NCI-H82 (cell line): ENCODE measurements at regions not wholly inside any gene's neighbourhood (a gene's known extent, or its start where the extent isn't known, plus 50 kb on each side); places are given as distances from the start of the nearest gene placed in this dataset.
A peak's percentile ranks its signal among the peaks of the same experiment; 100 is the strongest.
"Not testable (repeated sequence)": the region's sequence is repeated elsewhere in the genome, so short reads cannot be mapped to it uniquely, and the experiment has no call there.

Experiments used
- DNase-seq: peaks from one replicate; lab custom pipeline; 2025; lab: John Stamatoyannopoulos, UW

- no peak for DNase-seq
These were observed 59.4 kb downstream of the EBLN1 start for GRCh38 chr10:22158426-22158825.

DNA sequence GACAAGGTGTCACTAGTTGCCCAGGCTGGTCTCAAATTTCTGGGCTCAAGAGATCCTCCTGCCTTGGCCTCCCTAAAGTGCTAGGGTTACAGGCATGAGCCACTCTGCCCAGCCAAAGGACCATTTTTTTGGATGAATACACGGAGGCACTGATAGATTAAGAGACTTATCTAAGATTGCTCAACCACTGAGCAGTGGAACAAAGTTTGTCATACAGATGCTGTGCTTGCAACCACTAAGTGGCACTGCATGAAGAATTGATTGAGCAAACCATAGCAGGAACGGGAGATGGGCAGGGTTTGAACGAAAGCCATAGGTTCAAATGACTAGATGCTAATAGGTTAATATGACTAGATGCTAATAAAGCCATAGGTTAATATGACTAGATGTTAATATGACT is 61.1 kb downstream of the EBLN1 start:
- DNase-seq = no peak

GRCh38 chr10:22152403-22152802 is 65.4 kb downstream of the EBLN1 start:
- no peak for DNase-seq

GRCh38 chr10:22150842-22151241 is 67.0 kb downstream of the EBLN1 start:
- no peak for DNase-seq

- no peak for DNase-seq
These were observed 68.9 kb downstream of the EBLN1 start for GRCh38 chr10:22148961-22149360.

GRCh38 chr10:22145873-22146272 is 71.9 kb downstream of the EBLN1 start:
- DNase-seq = not testable (repeated sequence)

DNA sequence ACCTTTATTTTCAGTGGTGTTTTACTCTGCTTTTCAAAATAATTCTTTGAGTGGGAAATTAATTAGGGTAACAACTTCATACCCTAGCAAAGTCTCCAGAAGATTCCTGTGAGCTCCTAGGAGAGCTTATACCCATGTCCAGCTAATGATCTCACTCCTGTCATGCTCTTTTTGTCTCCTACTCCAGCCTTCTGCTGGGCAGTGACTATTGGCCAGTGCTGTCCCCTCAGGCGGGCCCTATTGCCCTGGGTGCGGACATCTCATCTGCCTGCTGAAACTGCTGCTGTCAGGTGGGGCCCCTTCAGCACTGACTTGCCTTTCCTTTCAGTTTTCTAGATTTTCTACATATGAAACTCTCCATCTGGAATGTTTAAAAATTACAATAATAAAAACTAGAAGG is 80.3 kb downstream of the EBLN1 start:
- DNase-seq = no peak

DNA sequence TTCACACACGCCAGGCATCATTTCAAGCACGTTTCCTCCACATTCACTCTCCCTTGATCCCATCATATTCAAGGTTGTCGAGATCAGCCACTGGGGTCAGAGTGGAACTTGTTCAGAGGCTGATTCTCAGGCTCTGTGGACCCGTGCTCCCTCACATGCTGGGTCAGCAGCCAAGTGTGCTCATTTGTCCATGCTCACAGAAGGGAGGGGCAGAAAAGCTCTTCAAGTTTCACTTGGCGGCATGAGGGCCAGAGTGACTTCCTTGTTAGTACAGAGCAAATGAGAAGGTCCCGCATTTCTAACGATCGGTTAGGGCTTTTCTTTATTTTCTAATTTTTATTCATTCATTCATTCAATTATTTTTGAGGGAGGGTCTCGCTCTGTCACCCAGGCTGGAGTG is 82.2 kb downstream of the EBLN1 start:
- DNase-seq = no peak

DNA sequence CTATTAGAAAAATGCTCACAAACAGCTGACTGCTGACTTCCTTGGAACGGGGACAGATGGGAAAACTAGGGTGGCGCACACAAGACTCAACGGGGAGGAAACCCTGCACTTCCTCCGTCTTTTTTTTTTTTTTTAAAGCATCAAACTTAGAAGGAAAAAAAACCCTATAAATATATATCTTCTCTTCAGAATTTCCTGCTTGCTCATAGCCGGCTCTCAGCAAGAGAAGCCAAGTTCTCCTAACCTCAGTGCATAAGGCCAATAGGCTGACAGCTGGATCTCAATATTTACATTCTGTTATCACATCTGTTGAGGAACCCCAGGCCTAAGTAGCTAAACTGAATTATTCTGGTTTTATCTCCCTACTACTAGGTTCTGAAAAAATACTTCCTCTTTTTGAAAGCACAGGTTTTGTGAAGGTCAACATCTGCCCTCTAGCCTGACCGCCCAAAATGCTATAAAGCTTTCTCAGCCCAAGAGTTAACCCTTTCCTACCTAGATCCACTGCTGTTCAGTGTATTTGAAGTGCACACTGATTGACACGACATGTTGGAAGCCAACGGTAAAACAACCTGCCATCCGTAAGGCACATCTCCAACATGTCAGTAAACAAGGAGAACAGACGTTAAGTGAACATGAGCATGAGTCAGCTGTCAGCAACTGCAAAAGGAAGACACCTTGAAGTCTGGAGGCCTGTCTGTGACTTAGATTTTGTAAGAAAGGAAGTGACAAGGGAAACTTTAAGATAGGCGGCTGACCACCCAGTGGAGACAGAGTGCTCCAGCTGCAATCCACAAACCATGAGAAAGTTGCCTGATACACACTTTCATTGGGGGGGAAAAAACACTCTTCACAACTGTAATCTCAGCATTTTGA is 83.8 kb downstream of the EBLN1 start:
- peak; percentile 18 for DNase-seq

DNA sequence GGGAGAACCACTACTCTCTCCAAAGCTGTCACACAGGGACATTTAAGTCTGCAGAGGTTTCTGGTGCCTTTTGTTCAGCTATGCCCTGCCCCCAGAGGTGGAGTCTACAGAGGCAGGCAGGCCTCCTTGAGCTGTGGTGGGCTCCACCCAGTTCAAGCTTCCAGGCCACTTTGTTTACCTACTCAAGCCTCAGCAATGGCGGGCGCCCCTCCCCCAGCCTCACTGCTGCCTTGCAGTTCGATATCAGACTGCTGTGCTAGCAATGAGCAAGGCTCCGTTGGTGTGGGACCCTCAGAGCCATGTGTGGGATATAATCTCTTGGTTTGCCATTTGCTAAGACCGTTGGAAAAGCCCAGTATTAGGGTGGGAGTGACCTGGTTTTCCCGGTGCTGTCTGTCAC is 87.0 kb downstream of the EBLN1 start:
- not testable (repeated sequence) for DNase-seq

DNA sequence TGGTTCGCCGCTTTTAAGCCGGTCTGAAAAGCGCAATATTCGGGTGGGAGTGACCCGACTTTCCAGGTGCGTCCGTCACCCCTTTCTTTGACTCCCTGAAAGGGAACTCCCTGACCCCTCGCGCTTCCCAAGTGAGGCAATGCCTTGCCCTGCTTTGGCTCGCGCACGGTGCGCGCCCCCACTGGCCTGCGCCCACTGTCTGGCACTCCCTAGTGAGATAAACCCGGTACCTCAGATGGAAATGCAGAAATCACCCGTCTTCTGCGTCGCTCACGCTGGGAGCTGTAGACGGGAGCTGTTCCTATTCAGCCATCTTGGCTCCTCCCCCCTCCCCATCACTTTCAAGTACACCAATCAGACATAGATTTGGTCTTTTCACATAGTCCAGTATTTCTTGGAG is 88.2 kb downstream of the EBLN1 start:
- DNase-seq = not testable (repeated sequence)

DNA sequence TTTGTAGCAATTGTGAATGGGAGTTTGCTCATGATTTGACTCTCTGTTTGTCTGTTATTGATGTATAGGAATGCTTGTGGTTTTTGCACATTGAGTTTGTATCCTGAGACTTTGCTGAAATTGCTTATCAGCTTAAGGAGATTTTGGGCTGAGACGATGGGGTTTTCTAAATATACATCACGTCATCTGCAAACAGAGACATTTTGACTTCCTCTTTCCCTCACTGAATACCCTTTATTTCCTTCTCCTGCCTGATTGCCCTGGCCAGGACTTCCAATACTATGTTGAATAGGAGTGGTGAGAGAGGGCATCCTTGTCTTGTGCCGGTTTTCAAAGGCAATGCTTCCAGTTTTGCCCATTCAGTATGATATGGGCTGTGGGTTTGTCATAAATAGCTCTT is 96.6 kb downstream of the EBLN1 start:
- not testable (repeated sequence) for DNase-seq

DNA sequence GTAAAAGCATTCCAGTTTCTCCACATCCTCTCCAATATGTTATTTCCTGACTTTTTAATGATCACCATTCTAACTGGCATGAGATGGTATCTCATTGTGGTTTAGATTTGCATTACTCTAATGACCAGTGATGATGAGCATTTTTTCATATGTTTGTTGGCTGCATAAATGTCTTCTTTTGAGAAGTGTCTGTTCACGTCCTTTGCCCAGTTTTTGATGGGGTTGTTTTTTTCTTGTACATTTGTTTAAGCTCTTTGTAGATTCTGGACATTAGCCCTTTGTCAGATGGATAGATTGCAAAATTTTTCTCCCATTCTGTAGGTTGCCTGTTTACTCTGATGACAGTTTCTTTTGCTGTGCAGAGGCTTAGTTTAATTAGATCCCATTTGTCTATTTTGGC is 97.7 kb downstream of the EBLN1 start:
- DNase-seq = not testable (repeated sequence)

DNA sequence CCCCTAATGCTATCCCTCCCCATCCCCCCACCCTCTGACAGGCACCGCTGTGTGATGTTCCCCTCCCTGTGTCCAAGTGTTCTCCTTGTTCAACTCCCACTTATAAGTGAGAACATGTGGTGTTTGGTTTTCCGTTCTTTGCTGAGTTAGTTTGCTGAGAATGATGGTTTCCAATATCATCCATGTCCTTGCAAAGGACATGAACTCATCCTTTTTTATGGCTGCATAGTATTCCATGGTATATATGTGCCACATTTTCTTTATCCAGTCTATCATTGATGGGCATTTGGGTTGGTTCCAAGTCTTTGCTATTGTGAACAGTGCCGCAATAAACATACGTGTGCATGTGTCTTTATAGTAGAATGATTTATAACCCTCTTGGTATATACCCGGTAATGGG is 98.2 kb downstream of the EBLN1 start:
- not testable (repeated sequence) for DNase-seq

DNA sequence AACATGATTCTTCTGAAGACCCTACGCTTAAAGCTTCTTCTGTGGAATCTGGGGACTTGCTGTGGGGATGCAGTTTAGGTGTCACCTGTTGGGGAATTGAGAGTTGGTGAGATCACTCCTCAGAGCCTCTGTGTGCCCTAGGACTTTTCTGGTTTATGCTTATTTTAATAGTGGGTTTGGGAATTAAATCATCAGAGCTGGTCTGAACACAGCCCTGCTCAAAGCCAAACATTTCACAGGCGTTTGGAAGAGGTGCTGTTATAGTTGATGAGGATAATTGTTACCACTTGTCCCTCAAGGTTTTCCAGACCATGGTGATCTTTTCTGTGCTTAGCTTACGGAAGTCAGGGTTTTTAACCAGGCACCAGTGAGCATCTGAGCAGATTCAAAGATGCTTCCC is 106.1 kb downstream of the EBLN1 start:
- no peak for DNase-seq

- DNase-seq = no peak
These were observed 106.6 kb downstream of the EBLN1 start for GRCh38 chr10:22111260-22111659.

GRCh38 chr10:22110761-22111160 is 107.1 kb downstream of the EBLN1 start:
- DNase-seq = no peak

- DNase-seq = no peak
These were observed 101.7 kb upstream of the DNAJC1 start for GRCh38 chr10:22105270-22105669.

DNA sequence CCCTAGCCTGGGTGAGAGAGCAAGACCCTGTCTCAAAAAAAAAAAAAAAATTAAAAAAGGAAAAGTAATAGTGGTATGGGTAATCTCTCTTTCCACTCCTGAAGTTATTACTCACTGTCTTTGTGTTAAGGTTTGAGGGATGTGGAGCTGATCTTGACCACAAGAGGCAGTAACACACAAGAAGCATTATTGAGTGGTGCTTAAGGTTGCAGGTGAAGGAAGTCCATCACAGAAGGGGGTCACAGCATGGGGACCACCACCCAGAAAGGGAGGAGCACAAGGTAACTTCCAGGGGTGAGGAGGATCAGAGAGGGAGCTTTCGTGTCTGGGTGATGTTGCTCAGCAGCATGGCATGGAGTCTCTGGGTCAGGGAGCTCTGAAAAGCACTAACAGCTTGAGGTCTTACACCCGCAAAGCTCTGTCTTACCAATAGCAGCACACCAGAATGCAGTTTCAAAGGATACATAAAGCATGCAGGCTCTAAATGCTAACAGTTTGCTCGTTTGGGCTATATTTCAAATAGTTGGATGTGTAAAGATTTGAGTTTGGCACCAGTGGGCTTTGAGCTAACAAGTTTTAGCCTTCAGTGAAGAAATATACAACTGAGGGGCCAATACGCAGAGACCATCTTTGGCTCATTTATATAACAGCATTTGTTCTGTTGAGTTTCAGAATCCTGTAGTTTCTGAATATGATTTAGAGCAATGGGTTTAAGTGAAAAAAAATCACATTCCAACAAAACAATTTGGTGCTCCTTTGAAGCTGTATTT is 100.4 kb upstream of the DNAJC1 start:
- peak; percentile 13 for DNase-seq

DNA sequence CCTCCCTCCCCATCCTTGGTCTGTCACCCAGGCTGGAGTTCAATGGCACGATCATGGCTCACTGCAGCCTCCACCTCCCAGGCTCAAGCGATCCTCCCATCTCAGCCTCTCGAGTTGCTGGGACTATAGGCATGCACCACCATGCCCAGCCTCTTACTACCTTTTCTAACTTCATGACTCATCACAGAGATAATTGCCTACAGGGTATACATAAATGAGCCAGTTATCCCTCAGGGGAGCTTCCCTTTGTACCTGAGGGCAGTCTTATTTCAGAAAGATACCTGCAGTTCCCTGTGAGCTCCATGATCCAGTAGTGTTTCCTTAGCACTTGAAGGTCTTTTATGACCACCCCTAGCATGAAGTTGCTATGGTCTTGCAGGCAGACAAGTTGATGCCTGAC is 94.2 kb upstream of the DNAJC1 start:
- DNase-seq = no peak

DNA sequence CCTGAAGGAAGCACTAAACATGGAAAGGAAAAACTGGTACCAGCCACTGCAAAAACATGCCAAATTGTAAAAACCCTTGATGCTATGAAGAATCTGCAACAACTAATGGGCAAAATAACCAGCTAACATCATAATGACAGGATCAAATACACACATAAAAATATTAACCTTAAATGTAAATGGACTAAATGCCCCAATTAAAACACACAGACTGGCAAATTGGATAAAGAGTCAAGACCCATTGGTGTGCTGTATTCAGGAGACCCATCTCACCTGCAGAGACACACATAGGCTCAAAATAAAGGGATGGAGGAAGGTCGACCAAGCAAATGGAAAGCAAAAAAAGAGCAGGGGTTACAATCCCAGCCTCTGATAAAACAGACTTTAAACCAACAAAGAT is 87.7 kb upstream of the DNAJC1 start:
- DNase-seq = not testable (repeated sequence)

DNA sequence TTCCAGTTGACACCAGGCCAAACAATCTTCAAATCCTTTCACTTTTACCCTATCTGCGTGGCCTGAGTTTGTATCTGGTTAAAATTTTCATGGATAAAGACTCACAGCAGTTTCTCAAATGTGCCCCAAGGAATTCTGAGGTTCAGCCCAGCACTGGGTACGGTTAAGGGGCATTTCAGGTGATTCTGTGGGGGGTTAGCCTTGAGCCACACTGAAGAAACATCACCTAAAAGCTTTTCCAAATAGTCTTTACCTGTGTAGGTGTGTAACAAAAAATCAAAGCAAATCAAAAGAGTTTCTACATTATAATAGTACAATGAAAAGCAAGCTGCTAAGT is 83.8 kb upstream of the DNAJC1 start:
- DNase-seq = no peak

DNA sequence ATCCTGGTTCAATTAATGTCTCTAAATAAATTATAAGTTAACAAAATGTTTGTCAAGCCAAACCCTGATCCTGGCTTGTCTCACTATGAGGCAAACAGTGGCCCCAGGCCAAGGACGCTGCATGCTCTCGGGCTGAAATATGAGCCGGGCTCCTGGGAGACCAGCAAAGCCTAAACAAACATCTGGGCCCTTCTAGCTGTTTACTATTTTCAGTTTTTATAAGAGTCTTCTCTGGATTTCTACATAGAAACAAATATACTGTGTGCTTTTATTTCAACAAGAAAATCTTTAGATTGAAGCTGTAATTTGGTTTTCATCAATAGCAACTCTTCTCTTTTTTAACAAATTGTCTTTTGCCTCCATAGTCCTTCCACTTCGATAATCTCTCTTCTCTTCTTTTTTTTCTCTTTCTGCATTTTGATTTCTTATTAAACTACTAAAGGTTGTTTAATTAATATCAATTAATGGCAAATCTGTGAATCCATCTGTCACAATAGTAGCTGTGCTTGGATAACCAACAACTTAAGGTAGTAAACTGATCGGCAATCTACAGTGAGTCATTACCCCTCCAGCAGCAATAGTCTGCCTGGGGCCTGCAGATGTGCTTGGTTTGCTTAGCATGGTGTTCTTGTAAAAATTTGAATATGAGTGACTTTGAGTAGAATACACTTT is 83.3 kb upstream of the DNAJC1 start:
- peak; percentile 44 for DNase-seq
